K562 (cell line): ENCODE measurements at regions not wholly inside any gene's neighbourhood (a gene's known extent, or its start where the extent isn't known, plus 50 kb on each side); places are given as distances from the start of the nearest gene placed in this dataset.

Experiments used
- ATAC-seq: fragments of 200-7000 bp; cut with Tn5 transposase; 3 replicates; pipeline ENCODE4 v1.9.1; 2020; ENCODE audit warnings: moderate library complexity
- BruUV-seq: library from RNA; stranded (reverse); fragments of 400-500 nt; replicated peaks from 2 replicates; lab custom pipeline; 2021; lab: Mats Ljungman, UMichigan
- CTCF ChIA-PET: fragments of 300-600 bp; formaldehyde crosslinking; extraction: SDS; loops from one replicate; lab custom pipeline; 2021; ENCODE audit warnings: low intra/inter-chr PET ratio; lab: Yijun Ruan, JAX
- POLR2A ChIA-PET: fragments of 300-600, 350-650 bp; sonication (Branson Sonifier 250); formaldehyde crosslinking; extraction: SDS; loops from one replicate; lab custom pipeline; 2021; ENCODE audit warnings: antibody characterized with exemption, inconsistent platforms; lab: Yijun Ruan, JAX
- DNase-seq, 4 experiments: peaks; one replicate each; pipeline versions ENCODE4 v3.0.0 to v3.0.0-alpha.2; 2011 to 2018; ENCODE audit warnings: low spot score in 3 of 4, mixed read lengths in 3 of 4; ENCODE audit errors: extremely low read depth in 1 of 4
- FAIRE-seq: peaks from 2 replicates; lab custom pipeline; 2011; peaks lifted over from hg19 to GRCh38; lab: Jason Lieb, UNC
- H2AFZ ChIP-seq: 2 replicates; pipeline ENCODE4 v1.6.0; 2011; ENCODE audit warnings: low read depth, low read length, control low read depth, inconsistent platforms
- H3K27ac ChIP-seq: fragments of 200-600 bp; 3 replicates; pipeline ENCODE4 v1.8.0; 2011; ENCODE audit warnings: low read depth, mild to moderate bottlenecking, control low read depth, inconsistent platforms, low read length, moderate library complexity, mixed read lengths; ENCODE audit errors: extremely low read depth
- H3K27me3 ChIP-seq, 2 experiments: fragments of 300-600 bp in 1 of 2; 2 replicates in 1 of 2; 3 replicates in 1 of 2; pipeline versions ENCODE4 v1.6.0 to v1.8.0; 2011; ENCODE audit warnings: inconsistent platforms in 2 of 2, low read length in 2 of 2, mild to moderate bottlenecking in 1 of 2, mixed read lengths in 1 of 2, moderate library complexity in 1 of 2; ENCODE audit not compliant: control insufficient read depth in 2 of 2, insufficient read depth in 2 of 2
- H3K36me3 ChIP-seq: fragments of 300-600 bp; 3 replicates; pipeline ENCODE4 v1.8.0; 2011; ENCODE audit warnings: mild to moderate bottlenecking, low read length, inconsistent platforms; ENCODE audit not compliant: control insufficient read depth, insufficient read depth
- H3K4me1 ChIP-seq, 2 experiments: fragments of 200-600 bp in 1 of 2; replicated peaks in 1 of 2; 2 replicates in 1 of 2; 3 replicates in 1 of 2; pipeline versions ENCODE4 v1.5.1 to v1.8.0; 2011; ENCODE audit warnings: inconsistent platforms in 2 of 2, low read length in 2 of 2, mild to moderate bottlenecking in 1 of 2, mixed read lengths in 1 of 2, moderate library complexity in 1 of 2; ENCODE audit not compliant: control insufficient read depth in 2 of 2, insufficient read depth in 2 of 2
- H3K4me2 ChIP-seq: 2 replicates; pipeline ENCODE4 v1.6.1; 2011; ENCODE audit warnings: low read length, control low read depth, inconsistent platforms, mixed read lengths; ENCODE audit not compliant: insufficient read depth
- H3K4me3 ChIP-seq: fragments of 200-600 bp; sonication (generic), shearing (Covaris generic); 2 replicates; pipeline ENCODE4 v1.5.1; 2016; ENCODE audit warnings: control low read depth, inconsistent platforms
- H3K79me2 ChIP-seq: fragments of 200-600 bp; 3 replicates; pipeline ENCODE4 v1.8.0; 2011; ENCODE audit warnings: low read length, inconsistent platforms; ENCODE audit not compliant: control insufficient read depth, insufficient read depth
- H3K9ac ChIP-seq, 2 experiments: 2 replicates each; pipeline versions ENCODE4 v1.6.0 to v1.6.1; 2011; ENCODE audit warnings: low read depth in 2 of 2, low read length in 2 of 2, control low read depth in 1 of 2, inconsistent platforms in 1 of 2, mild to moderate bottlenecking in 1 of 2, mixed read lengths in 1 of 2; ENCODE audit not compliant: insufficient read depth in 1 of 2
- H3K9me1 ChIP-seq: one replicate; pipeline ENCODE4 v1.6.0; 2011; ENCODE audit warnings: inconsistent platforms, mild to moderate bottlenecking, low read length, moderate library complexity; ENCODE audit not compliant: control insufficient read depth, insufficient read depth
- H3K9me3 ChIP-seq: replicated peaks from 2 replicates; pipeline ENCODE4 v1.5.1; 2011; ENCODE audit warnings: low read depth, low read length, inconsistent platforms; ENCODE audit not compliant: control insufficient read depth, insufficient read depth
- H4K20me1 ChIP-seq: replicated peaks from 2 replicates; pipeline ENCODE4 v1.6.1; 2011; ENCODE audit warnings: low read length, inconsistent platforms, mixed read lengths; ENCODE audit not compliant: control insufficient read depth, insufficient read depth
- C11orf30 ChIP-seq: fragments of 450-650 bp; IDR thresholded peaks from 2 replicates; pipeline ENCODE4 v1.6.1; 2016; ENCODE audit warnings: low read depth, mild to moderate bottlenecking
- CUX1 ChIP-seq: fragments of 200-800 bp; sonication (Bioruptor generic); IDR thresholded peaks from 2 replicates; pipeline ENCODE4 v1.6.1; 2016; ENCODE audit warnings: missing genetic modification characterization, missing compliant biosample characterization
- ILF3 ChIP-seq: fragments of 450-650 bp; IDR thresholded peaks from 2 replicates; pipeline ENCODE4 v1.6.1; 2018; ENCODE audit warnings: antibody characterized with exemption, mild to moderate bottlenecking, moderate library complexity, borderline replicate concordance
- MYNN ChIP-seq, 2 experiments: sonication (generic); formaldehyde crosslinking in 1 of 2; IDR thresholded peaks; 2 replicates each; pipeline versions ENCODE4 v1.5.0 to v1.6.1; 2016 to 2020; ENCODE audit warnings: antibody characterized with exemption in 1 of 2, missing genetic modification reagents in 1 of 2
- TFE3 ChIP-seq: fragments of 450-650 bp; formaldehyde crosslinking; IDR thresholded peaks from 2 replicates; pipeline ENCODE4 v1.4.0; 2020; ENCODE audit warnings: mild to moderate bottlenecking, mixed read lengths
- WGBS: fragments of 100-300 bp; shearing (Covaris generic); methylation state at CpG from one replicate; pipeline ENCODE4 v1.1.6; 2016; ENCODE audit warnings: low coverage, mixed read lengths; ENCODE audit not compliant: insufficient coverage; ENCODE audit errors: missing lambda C conversion rate; 5-methylcytosine and 5-hydroxymethylcytosine counted together
- in situ Hi-C: fragments of 300-500 bp; cut with MboI; formaldehyde crosslinking; loops from 4 replicates; pipeline ENCODE4 v1.15.0; 2018; ENCODE audit warnings: inconsistent platforms, mixed read lengths
- intact Hi-C: fragments of 100-400 bp; cut with micrococcal nuclease; formaldehyde crosslinking; loops from 2 replicates; pipeline ENCODE4 v1.14.2; 2022

DNA sequence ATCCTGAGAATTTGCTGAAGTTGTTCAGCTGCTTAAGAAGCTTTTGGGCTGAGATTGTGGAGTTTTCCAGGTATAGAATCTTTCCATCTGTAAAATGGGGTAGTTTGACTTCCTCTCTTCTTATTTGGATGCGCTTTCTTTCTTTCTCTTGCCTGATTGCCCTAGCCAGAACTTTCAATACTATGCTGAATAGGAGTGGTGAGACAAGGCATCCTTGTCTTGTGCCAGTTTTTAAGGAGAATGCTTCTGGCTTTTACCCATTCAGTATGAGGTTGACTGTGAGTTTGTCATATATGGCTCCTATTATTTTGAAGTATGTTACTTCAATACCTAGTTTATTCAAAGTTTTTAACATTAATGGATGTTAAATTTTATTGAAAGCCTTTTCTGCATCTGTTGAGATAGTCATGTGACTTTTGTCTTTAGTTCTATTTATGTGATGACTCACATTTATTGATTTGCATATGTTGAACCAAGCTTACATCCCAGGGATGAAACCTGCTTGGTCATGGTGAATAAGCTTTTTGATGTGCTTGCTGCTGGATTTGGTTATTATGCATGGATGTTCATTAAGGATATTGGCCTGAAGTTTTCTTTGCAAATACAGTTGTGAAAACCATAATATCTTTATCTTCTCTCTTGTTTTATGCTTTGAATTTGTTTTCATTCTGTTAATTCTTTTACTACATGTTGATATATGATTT is 573.8 kb upstream of the NDST4 start:
- in situ Hi-C loops: no loop called here
- Histone ChIP-seq H3K36me3 (no peaks in the 10 kb centered on the region), H3K4me2 (no peak overlapping the region), H2AFZ (no peak overlapping the region), H3K9me1 (no peaks in the 10 kb centered on the region), H3K4me3 (no peak overlapping the region), H3K27me3 (no peaks in the 10 kb centered on the region), H3K9me3 (no peaks in the 10 kb centered on the region), H3K9ac (no peak overlapping the region), H3K79me2 (no peaks in the 10 kb centered on the region), H3K4me1 (no peaks in the 10 kb centered on the region), H3K27ac (no peak overlapping the region), H4K20me1 (no peaks in the 10 kb centered on the region)
- DNase-seq (no peak), FAIRE-seq (no peak), ATAC-seq (no peak)
- 0% methylated on average over 1 of the region's 1 CpG for WGBS
- intact Hi-C loops: no loop called here
- POLR2A ChIA-PET: no interaction called here
- no TSS peak for BruUV-seq
- CTCF ChIA-PET: no interaction called here
- TF ChIP-seq CUX1 (no peak), TFE3 (CRISPR knock-in tag) (peak; percentile 65), C11orf30 (0 out of 2 replicates have a peak, but pooled peaks have one; percentile 26), ILF3 (no peak), MYNN (IDR thresholded peaks at IDR 0.05) (no peak), MYNN (CRISPR knock-in tag; IDR thresholded peaks at IDR 0.05) (no peak)
